ENCODE measurements at regions not wholly inside any gene's neighbourhood (a gene's known extent, or its start where the extent isn't known, plus 50 kb on each side); places are given as distances from the start of the nearest gene placed in this dataset.

DNA sequence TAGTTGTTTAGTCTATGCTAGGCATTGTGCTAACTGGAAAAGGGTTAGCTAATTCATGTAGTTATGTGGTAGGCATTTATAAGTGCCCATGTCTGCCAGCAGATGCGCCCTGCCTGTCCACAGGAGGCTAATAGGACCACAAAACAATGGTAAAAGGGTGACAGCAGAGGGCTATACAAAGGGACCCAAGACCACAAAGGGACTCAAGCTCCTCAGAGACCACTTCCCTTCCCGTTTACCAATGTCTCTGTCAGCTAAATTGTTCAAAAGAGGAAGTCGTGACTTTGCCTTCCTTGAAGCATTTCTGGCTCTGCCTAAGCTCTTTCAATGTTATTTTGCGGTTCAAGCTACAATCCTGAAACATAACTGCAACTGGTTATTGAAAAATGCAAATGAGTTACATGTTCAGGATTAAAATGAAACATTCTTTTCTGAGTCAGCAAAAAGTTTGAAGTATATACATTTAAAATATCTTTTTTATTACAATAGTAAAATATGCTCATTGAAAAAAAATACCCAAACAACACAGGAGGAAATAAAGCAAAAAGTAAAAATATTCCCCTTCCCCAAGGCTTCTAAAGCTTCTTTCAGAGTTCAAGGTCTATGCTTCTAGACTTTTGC lies 149.2 kb downstream of the MAF start:
- FAIRE-seq, result no peak
- no peak for DNase-seq (ENCODE audit: low spot score in 2 of 2)

DNA sequence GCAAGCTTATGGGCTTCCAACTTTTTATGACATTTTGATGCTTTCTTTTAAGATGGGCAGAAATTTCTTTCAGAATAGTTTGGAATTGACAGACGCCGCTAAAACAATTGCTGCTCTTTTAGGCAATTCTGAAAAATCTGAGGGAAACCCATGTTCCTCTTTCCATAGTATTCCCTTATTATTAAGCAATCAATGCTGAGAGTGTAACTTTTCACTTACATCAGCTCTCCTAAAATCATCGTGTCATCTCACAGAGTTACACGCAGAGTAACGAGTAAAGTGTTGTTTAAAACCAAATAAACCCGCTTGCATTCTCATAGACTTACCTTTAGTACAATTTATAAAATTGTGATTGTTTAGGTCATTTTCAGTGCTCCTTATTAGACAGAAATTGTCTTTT lies 150.6 kb downstream of the MAF start:
- DNase-seq (ENCODE audit: low spot score in 2 of 2), result no peak
- no peak for FAIRE-seq

DNA sequence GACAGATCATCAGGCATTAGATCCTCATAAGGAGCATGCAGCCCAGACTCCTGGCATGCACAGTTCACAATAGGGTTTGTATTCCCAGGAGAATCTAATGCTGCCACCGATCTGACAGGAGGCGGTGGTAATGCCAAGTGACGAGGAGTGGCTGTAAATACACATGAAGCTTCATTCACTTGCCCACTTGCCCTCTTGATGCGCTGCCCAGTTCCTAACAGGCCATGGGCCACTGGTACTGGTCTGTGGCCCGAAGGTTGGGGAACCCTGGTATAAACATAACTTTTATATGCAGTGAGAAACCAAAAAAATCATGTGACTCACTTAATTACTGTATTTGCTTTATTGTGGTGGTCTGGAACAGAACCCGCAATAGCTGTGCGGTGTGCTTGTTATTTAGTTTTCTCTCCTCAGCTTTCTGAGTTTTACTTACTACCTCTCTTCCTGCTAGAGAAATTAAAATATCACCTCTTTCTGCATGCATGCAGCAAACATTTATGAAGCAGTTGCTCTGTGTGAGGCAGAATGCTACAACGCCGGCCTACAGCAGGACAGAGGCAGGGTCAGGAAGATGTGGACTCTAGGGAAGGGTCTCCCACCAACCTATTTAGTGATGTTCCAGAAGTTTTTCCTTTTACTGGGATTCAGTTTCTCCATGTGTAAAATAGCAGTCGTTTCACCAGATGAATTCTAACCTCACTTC lies 151.3 kb downstream of the MAF start:
- no peak for DNase-seq (ENCODE audit: low spot score in 2 of 2)
- no peak for FAIRE-seq

DNA sequence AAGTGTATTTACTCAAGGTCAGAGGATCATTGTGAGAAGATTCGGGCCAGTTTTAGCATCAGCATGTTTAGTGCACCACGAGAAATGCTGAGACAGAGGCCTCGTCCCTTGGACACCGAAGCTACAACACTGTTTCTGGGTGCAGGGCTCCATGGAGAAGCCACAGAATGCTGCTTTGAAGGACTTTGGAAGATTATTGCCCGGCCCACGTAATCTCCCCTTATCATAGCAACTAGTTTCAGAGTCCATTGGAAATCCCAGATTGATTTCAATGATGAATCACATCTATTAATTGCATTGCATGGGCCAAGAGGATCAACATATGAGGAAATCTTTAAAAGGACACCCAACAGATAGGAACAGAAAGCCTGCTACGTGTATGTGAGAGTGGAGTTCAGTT lies 156.0 kb downstream of the MAF start:
- FAIRE-seq (no peak), DNase-seq (ENCODE audit: low spot score in 2 of 2) (no peak)

DNA sequence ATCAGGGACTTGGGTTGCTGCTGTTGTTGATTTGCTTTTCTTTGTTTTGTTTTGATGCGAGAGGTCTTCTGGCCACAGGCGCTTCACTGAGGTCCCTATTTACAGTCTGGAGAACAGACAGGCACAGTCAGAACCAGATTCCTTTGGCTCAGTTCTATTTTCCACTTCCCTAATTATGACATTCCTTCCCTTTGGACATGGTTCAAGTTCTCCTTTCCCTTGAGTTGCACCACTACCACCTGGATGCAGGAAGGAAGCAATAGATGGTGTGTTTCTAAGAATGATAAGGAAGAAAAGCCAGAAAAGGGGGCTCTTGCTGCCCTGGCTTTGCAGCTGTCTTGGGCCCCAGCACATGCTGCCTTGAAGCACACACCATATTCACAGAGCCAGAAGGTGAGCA lies 160.6 kb downstream of the MAF start:
- DNase-seq (ENCODE audit: low spot score in 2 of 2) (no peak), FAIRE-seq (no peak)

DNA sequence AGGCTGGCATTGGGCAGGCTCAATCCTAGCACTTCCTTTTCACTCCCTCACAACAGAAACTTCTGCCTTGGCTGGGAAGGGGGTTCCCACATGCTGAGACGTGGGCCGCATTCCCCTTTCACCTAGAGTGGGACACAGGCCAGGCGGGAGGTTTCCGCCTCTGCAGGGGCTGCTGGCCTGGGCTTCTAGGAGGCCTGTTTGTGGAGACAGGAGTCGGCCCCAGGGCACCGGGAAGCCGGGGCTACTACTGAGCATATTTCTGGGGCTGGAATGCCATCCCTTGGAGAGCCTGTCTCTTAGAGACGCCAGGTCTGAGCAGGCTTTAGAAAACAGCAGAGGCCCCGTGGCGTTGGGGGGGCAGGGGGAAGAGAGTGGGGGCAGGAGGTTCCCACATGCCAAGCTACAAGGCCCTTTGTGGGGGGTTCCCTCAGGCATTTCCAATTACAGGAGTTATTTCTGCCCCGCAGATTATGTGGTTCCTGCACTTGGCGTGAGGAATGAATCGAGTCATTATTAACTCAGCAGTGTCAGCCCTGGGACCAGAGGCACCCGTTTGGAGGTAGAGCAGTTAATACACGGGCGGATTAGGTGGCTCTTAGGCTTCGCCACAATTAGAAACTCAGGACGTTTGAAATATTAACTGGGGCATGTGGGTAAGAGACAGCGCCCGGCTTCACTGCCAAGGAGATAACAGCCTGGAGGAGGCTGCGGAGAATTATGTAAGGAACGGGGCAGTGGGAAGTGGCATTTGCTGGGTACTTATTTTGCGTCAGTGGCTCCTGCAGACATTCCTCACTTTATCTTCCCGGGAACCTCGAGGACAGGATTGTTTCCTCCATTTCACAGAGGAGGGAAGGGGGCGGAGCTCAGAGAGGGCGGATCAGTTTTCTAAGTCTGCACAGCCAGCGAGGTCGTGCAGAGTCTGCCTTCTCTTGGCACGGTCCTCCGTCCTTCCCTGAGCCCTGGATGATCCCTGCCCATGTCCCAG lies 162.5 kb downstream of the MAF start:
- no peak for FAIRE-seq
- peak; percentile 5 to 11 for DNase-seq (ENCODE audit: low spot score in 2 of 2)

DNA sequence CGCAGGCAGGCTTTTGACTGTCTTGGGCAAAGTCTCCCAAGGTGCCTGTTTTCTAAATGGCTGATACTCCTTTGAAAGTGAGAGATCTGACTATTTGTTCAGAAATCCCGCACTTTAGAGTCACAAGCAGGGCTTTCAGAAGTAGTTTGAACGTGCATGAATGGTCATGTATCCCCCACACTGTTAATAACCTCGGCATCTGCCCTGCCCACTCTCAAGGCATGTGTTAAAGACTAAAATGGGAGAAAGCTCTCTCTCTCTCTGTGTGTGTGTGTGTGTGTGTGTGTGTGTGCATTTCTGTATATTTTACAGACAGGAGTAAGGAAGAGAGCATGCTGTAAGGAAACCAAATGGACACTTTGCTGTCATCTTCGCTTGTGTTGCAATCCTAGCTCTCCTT lies 163.7 kb downstream of the MAF start:
- no peak for DNase-seq (ENCODE audit: low spot score in 2 of 2)
- no peak for FAIRE-seq

DNA sequence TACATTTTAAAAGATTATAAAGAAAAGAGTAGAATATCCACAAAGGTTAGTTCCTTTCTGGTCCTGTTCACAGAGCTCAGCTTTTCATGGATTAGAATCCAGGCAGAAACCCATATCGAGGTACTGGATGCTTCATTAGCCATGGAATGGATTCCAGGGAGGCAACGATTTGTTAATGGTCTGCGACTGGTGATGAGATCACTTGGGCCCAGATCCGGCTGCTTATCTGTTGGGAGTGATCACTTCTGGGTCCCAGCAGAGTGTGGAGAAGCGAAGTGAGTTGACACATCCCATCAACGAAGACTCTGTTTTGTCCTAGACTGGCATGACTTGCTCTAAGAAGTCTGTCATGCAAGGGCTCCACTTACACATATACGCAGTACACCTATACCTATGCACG lies 165.8 kb downstream of the MAF start:
- DNase-seq (ENCODE audit: low spot score in 2 of 2) (no peak), FAIRE-seq (no peak)

DNA sequence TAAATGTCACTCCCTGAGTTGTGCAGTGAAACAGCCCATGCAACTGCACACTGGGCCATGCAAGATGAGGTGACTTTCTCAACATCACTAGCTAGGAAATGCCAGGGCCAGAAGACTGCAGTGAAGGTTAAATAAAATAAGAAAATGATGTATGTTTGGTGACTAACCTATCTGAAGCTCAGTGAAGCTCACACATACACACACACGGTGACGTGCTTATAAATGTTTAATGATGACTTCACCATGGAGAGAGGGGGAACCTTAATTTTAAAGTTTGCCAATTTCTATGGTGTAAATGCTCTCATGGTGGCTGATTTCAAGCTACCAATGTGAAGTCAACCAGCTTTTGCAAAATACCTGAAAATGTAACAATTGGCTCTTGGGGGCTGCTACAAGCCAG lies 166.4 kb downstream of the MAF start:
- no peak for FAIRE-seq
- DNase-seq (ENCODE audit: low spot score in 2 of 2), result no peak

DNA sequence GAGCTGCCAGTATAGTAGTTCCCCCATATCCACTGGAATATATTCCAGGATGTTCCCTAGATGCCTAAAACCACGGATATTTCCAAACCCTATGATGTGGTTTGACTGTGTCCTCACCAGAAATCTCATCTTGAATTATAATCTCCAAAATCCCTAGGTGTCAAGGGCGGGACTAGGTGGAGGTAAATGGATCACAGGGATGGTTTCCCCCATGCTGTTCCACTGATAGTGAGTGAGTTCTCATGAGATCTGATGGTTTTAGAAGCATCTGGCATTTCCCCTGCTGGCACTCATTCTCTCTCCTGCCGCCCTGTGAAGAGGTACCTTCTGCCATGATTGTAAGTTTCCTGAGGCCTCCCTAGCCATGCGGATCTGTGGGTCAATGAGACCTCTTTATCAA lies 168.6 kb downstream of the MAF start:
- FAIRE-seq, result no peak
- no peak for DNase-seq (ENCODE audit: low spot score in 2 of 2)

DNA sequence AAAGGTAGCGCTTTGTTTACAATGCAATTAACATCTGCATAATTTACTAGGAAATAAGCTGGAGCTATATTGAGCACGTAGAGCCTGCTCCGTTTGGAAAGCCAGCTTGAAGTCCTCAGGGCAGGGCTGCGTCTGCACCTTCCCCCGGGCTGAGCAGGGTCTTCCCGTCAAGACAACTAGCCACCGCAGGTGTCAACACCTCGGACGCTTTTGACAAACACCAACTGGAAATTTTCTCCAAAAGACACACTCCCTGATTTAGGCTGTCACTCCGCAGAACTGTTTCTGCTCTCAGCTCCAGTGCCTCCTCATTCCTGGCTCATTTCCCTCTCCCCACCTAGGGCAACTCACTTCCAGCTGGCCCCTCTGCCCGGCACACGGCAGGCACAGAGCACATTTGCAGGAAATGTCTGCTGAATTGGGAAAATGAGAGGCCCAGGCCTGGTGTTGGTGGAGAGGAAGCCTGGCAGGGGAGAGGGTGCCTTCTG lies 170.3 kb downstream of the MAF start:
- FAIRE-seq (no peak), DNase-seq (ENCODE audit: low spot score in 2 of 2) (no peak)

DNA sequence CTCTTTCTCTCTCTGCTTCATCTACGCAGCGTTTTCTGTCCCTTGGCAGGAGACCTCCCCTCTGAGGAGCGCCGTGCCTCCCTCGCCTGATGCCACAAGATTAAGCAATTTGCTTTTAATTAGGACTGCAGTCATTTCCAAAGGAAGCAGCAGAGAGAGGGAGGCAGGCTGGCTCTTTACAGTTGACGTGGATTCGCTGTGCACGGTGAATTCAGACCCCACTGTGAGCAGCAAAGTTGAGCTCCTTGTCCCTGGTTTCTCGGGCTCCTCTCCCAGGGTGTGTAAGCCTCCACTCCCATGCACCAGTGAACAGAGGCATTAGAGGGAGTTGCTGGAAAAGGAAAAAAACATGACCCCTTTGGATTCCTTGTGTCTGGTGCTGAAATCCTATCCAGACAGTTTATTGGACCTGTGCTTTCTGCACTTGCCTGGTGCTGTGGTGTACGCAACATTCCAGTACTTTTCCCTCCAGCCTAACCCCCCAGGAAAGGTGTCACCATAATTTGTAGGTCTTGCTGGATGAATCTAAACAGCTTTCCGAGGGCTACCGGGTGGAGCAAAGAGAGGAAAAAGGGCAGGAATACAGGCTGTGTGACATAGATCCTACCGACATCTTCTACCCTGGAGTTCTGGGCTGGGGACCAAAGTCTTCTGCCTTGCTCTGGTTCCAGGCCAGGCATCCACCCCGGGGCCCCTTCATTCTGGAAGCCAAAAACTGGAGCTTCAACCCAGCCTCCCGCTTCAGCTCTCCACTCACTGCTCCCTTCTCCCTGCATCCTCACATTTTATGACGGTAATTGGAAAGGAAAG lies 171.0 kb downstream of the MAF start:
- FAIRE-seq (no peak), DNase-seq (ENCODE audit: low spot score in 2 of 2) (no peak)

DNA sequence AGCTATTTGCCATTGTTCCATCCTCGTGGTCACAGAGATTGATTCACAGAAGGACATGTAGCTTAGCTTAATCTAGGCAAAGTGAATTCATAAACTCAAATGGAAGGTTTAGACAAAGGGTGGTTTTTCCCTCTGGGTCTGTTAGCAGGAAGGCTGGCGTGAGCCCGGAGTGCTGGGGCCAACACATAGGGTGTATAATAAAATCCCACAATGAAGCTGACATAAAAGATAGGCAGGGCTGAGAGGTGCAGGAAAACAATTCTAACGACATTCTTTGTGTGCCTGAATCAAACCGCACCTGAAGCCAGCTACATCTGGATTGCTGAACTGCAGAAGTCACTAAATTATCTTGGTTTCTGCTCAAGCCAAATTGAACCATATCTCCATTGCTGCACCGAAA lies 173.9 kb downstream of the MAF start:
- no peak for FAIRE-seq
- DNase-seq (ENCODE audit: low spot score in 2 of 2), result no peak

DNA sequence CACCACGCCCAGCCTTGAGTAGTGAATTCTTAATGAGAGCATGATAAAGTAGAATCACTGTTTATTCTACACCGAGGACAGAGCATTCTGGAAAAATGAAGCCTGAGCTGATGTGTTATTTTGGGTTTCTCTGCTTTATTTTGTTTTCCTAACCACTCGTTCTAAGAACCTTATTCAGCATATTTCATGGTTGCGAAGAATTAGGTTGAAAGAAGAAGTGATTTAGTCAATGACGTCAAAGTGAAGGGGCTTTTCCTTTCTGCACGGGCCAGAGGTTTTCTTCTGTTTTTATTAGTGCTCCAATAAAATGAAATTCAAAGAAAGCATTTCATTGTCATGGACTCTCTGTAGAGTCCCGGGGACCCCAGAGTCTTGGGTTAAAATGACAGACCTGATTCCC lies 178.5 kb downstream of the MAF start:
- DNase-seq (ENCODE audit: low spot score in 2 of 2) (no peak), FAIRE-seq (no peak)

DNA sequence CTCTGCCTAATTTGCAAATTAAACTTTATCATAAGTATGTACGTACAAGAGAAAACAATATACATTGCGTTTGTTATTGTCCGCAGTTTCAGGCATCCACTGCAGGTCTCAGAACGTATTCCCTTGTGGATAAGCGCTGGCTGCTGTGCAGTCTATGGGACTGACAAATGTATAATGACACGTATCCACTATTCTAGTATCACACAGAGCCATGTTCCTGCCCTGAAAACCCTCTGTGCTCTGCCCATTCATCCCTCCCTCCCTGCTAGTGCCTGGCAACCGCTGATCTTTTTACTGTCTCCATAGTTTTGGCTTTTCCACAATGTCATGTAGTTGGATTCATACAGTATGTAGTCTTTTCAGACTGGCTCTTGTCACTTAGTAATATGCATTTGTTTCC lies 179.4 kb downstream of the MAF start:
- no peak for DNase-seq (ENCODE audit: low spot score in 2 of 2)
- no peak for FAIRE-seq

DNA sequence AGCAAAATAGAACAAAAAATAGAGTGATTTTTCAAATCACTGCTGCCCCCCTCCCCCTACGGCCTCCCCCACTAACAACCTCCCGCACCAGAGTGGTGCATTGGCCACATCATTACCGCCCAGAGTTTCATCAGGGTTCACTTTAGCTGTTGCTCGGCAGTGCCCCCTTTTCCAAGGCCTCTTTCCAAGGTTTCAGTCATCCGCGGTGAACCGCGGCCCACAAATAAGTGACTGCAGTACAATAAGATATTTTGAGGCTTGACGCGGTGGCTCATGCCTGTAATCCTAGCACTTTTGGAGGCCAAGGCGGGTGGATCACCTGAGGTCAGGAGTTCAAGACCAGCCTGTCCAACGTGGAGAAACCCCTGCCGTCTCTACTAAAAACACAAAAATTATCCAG lies 180.0 kb downstream of the MAF start:
- FAIRE-seq, result no peak
- no peak for DNase-seq (ENCODE audit: low spot score in 2 of 2)

DNA sequence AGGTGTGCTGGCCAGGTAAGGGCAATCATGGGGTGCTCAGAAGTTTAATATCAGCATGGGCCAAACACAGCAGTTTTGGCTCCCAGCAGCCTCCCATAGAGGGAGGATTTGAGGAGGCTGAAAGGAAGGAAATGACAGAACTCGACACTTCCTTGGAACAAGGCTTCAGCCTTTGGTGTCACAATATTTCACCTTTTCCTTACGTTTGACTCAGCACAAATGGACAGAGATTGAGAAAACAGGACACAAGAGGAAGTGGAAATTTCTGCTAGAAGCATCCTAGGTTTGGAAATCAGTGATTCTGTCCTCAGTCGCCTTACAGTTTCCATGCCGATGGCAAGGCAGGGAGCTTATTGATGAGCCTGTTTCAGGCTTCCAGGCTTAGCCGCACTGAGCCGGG lies 181.4 kb downstream of the MAF start:
- FAIRE-seq (no peak), DNase-seq (ENCODE audit: low spot score in 2 of 2) (no peak)

DNA sequence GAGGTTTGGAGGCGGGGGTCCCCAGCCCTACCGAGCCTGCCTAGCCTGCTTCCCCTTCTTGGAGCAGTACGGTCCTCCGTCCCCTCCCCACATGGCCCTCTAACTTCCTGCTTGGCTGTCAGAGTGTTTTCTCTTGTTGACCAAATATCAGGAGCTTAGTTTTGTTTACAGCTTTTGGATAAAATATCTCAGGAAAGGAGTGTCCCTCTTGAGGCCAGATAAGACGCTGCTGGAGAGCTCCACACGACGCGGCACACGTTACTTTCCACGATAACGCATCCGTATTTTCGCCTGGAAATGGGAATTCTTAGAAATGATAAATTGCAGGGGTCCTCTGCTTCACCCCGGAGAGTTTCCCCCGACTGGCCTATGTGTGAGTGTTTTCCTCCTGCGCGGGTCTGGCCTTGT lies 182.9 kb downstream of the MAF start:
- no peak for DNase-seq (ENCODE audit: low spot score in 2 of 2)
- FAIRE-seq, result no peak

DNA sequence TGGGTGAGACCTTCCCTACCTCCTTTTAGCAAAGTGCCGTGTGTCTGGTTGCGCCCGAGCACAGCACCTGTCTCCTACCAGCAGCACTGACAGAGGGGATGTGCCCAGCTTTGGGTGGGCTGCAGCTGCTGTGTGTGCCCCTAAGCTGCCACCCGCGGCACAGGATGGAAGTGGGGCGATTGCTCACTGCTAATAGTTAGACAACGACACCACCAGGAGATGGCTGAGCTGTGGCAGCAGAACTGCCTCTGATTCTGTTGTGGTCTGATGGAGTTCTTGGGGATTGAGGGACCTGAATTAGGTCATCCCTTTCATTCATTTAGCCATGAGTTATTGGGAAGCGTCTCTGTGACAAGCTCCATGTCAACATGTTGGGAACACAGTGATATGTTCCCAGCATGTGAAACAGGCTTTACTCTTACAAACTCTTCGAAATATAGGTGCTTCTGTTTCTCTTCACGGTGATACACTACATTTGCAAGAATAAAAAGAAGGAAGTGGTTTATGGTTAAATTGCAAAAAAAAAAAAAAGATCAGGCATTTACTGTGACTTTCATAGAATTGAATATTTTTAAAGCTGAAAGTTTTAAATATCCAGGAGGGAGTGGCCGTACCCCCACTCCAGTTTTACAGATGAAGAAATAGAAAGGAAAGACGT lies 184.4 kb downstream of the MAF start:
- DNase-seq (ENCODE audit: low spot score in 2 of 2), result no peak
- FAIRE-seq, result no peak

DNA sequence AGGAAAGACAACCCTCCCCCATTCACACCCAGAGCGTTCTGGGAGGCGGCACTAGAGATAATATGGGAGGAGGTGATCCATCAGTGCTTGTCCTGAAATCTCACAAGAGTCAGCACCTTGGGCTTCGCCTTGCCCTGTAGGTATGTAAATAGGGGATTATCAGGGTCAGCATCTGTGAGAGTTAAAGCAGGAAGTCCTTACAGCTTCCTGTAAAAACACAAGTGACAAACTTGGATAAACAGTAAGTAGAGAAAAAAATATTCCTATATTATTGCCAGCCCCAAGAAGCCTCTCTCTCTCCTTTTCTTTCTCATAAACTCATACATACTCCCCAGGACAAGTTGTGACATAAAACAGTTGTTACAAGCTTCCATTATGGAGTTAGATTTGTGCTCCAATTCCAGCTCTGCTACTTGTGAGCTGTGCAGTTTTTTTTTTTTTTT lies 187.7 kb downstream of the MAF start:
- no peak for FAIRE-seq

More for the DNA sequence above, 187.7 kb downstream of the MAF start:
- no peak for DNase-seq (ENCODE audit: low spot score in 2 of 2)
